Natural killer cell (primary cell): ENCODE measurements at regions not wholly inside any gene's neighbourhood (a gene's known extent, or its start where the extent isn't known, plus 50 kb on each side); places are given as distances from the start of the nearest gene placed in this dataset.

ENCODE experiments used
- ATAC-seq, 3 donors: fragments of 150-1000 bp in 2 of 3; fragments of 200-7000 bp in 1 of 3; cut with Tn5 transposase; 1 replicate in 1 of 3; 2 replicates in 2 of 3; pipeline ENCODE4 v1.10.0; 2021; ENCODE audit warnings: mild to moderate bottlenecking in 2 of 3, moderate library complexity in 2 of 3
- DNase-seq, 2 donors: peaks; one replicate each; pipeline versions ENCODE4 v3.0.0 to v3.0.0-alpha.2; 2013 to 2021; ENCODE audit warnings: mixed read lengths in 1 of 2
- H3K27ac ChIP-seq: one replicate; pipeline ENCODE4 v1.5.1; 2013; ENCODE audit warnings: mild to moderate bottlenecking, low read length
- H3K27me3 ChIP-seq: one replicate; pipeline ENCODE4 v1.6.1; 2013; ENCODE audit warnings: low read length; ENCODE audit not compliant: control insufficient read depth, insufficient read depth
- H3K36me3 ChIP-seq: one replicate; pipeline ENCODE4 v1.6.1; 2013; ENCODE audit warnings: low read length; ENCODE audit not compliant: control insufficient read depth, insufficient read depth
- H3K4me1 ChIP-seq: one replicate; pipeline ENCODE4 v1.6.1; 2013; ENCODE audit warnings: low read length; ENCODE audit not compliant: control insufficient read depth, insufficient read depth
- H3K4me3 ChIP-seq: one replicate; pipeline ENCODE4 v1.5.1; 2013; ENCODE audit warnings: low read length
- H3K9me3 ChIP-seq: one replicate; pipeline ENCODE4 v1.6.1; 2013; ENCODE audit warnings: low read length; ENCODE audit not compliant: control insufficient read depth, insufficient read depth
- H3K27ac Mint-ChIP-seq, 2 donors: one replicate each; pipeline ENCODE4 v1.8.0; 2022; ENCODE audit warnings: mild to moderate bottlenecking in 2 of 2, mixed read lengths in 2 of 2, moderate library complexity in 1 of 2
- H3K27me3 Mint-ChIP-seq, 2 donors: one replicate each; pipeline ENCODE4 v1.8.0; 2022; ENCODE audit warnings: low read depth in 2 of 2, mixed read lengths in 2 of 2
- H3K36me3 Mint-ChIP-seq: one replicate; pipeline ENCODE4 v1.8.0; 2022; ENCODE audit warnings: mixed read lengths
- H3K4me1 Mint-ChIP-seq, 2 donors: one replicate each; pipeline ENCODE4 v1.8.0; 2022; ENCODE audit warnings: mixed read lengths in 2 of 2
- H3K4me3 Mint-ChIP-seq: one replicate; pipeline ENCODE4 v1.8.0; 2022; ENCODE audit warnings: mild to moderate bottlenecking, moderate library complexity, mixed read lengths
- H3K9me3 Mint-ChIP-seq, 2 donors: one replicate each; pipeline ENCODE4 v1.8.0; 2022; ENCODE audit warnings: mixed read lengths in 2 of 2
- CTCF ChIP-seq: fragments of 200-600 bp; IDR thresholded peaks from one replicate; pipeline ENCODE4 v1.8.0; 2022; ENCODE audit warnings: antibody characterized with exemption
- WGBS: methylation state at CpG from one replicate; pipeline ENCODE4 v1.1.7; 2013; ENCODE audit warnings: missing lambda C conversion rate; ENCODE audit not compliant: insufficient coverage; 5-methylcytosine and 5-hydroxymethylcytosine counted together
- intact Hi-C: fragments of 100-400 bp; cut with micrococcal nuclease; formaldehyde crosslinking; loops from one replicate; pipeline ENCODE4 v1.14.2; 2022

DNA sequence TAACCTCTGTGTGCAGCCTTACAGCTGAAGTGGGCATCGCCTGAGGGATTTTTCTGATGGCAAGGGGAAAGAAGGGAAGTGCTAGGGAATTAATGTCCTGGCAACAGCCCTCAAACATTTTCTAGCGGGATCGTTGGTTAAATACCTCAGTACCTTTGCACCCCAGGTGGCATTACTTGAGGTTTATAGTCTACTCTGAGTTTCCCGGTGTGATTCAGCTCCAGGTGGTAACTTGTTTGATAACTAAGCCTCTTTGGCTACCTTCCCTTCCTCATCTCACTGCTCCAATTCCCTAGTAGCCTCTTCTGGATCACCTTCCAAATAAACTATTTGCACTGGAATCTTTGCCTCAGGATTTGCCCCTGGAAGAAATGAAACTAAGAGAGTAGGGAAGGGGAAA lies 237.0 kb upstream of the SSTR1 start:
- no peaks in the 10 kb centered on the region for H3K36me3 Mint-ChIP-seq
- Histone ChIP-seq H3K36me3 (no peaks in the 10 kb centered on the region), H3K27ac (no peak overlapping the region), H3K4me1 (no peaks in the 10 kb centered on the region), H3K4me3 (no peak overlapping the region), H3K27me3 (no peaks in the 10 kb centered on the region), H3K9me3 (no peaks in the 10 kb centered on the region)
- H3K27ac Mint-ChIP-seq: no peak overlapping the region
- no peak for TF ChIP-seq CTCF
- H3K9me3 Mint-ChIP-seq: no peaks in the 10 kb centered on the region
- no peak overlapping the region for H3K4me3 Mint-ChIP-seq
- H3K27me3 Mint-ChIP-seq: peaks cover 25 to 54% of the 10 kb centered on the region in 2 donors
- H3K4me1 Mint-ChIP-seq: no peaks in the 10 kb centered on the region
- ATAC-seq (no peak), DNase-seq (no peak)
- intact Hi-C loops: no loop called here
- WGBS: 74% methylated on average over 4 of the region's 4 CpGs

- no peaks in the 10 kb centered on the region for H3K36me3 ChIP-seq
- H3K4me3 ChIP-seq: no peak overlapping the region
- no peaks in the 10 kb centered on the region for H3K36me3 Mint-ChIP-seq
- no peak overlapping the region for H3K27ac Mint-ChIP-seq
- no peak for TF ChIP-seq CTCF
- H3K4me3 Mint-ChIP-seq: no peak overlapping the region
- no peak overlapping the region for H3K27ac ChIP-seq
- no peaks in the 10 kb centered on the region for H3K4me1 ChIP-seq
- no peak for DNase-seq
- H3K27me3 ChIP-seq: no peaks in the 10 kb centered on the region
- no peaks in the 10 kb centered on the region for H3K9me3 ChIP-seq
- intact Hi-C loops: no loop called here
- WGBS: 85% methylated on average over 5 of the region's 7 CpGs
- no peaks in the 10 kb centered on the region for H3K9me3 Mint-ChIP-seq
- H3K27me3 Mint-ChIP-seq: peaks cover 33 to 66% of the 10 kb centered on the region in 2 donors
- ATAC-seq: no peak
- no peaks in the 10 kb centered on the region for H3K4me1 Mint-ChIP-seq
These were observed 234.5 kb upstream of the SSTR1 start for GRCh38 chr14:37972941-37973887.

DNA sequence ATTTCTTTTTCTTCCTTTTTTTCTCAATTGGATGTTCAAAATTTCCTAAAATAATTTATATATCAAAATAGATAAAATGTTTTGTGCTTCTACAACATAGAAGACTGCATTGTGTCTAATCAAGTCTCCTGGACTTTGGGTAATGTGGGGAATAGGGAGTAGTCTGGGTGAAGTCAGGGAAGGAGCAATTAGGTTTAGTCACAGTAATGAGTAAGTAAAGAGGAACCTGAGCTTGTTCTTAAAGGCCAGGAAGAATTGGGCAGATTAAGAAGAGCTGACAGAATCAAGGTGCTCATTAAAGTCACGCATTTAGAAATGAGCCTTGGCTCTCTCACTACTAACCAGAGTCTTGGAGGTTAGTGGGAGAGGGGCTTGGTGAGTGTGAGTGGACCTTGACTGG lies 233.3 kb upstream of the SSTR1 start:
- H3K36me3 ChIP-seq: no peaks in the 10 kb centered on the region
- DNase-seq (no peak), ATAC-seq (no peak)
- H3K9me3 Mint-ChIP-seq: no peaks in the 10 kb centered on the region
- no peak overlapping the region for H3K27ac Mint-ChIP-seq
- H3K9me3 ChIP-seq: no peaks in the 10 kb centered on the region
- WGBS: 100% methylated on average over 1 of the region's 1 CpG
- no peak overlapping the region for H3K4me3 Mint-ChIP-seq
- H3K36me3 Mint-ChIP-seq: no peaks in the 10 kb centered on the region
- intact Hi-C loops: no loop called here
- H3K27ac ChIP-seq: no peak overlapping the region
- peaks cover 37 to 68% of the 10 kb centered on the region in 2 donors for H3K27me3 Mint-ChIP-seq
- no peaks in the 10 kb centered on the region for H3K4me1 Mint-ChIP-seq
- H3K27me3 ChIP-seq: no peaks in the 10 kb centered on the region
- no peak for TF ChIP-seq CTCF
- H3K4me3 ChIP-seq: no peak overlapping the region
- H3K4me1 ChIP-seq: no peaks in the 10 kb centered on the region

DNA sequence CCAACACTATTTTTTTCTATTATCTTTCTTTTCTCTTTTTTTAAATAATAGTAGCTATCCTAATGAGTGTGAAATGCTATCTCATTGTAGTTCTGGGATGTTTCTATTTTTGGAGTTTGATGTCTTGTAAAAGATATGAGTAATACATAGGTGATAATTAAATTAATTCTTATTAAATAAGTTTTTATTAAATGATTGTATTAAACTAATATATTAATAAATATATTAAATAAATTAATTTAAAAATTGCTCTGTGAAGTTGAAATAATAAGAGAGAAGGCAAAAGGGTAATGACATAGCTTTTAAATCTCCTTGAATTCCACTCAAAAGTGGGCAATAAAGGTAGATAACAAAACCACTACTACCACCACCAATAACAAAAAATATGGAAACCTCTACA lies 230.2 kb upstream of the SSTR1 start:
- DNase-seq: no peak
- H3K9me3 ChIP-seq: peaks cover 9% of the 10 kb centered on the region
- ATAC-seq: no peak
- H3K27ac ChIP-seq: no peak overlapping the region
- H3K4me1 ChIP-seq: no peaks in the 10 kb centered on the region
- Mint-ChIP-seq H3K27me3 (peaks cover 33 to 59% of the 10 kb centered on the region in 2 donors), H3K36me3 (peaks cover 10% of the 10 kb centered on the region), H3K9me3 (peaks cover 2 to 3% of the 10 kb centered on the region in 2 donors), H3K4me1 (no peaks in the 10 kb centered on the region), H3K27ac (no peak overlapping the region), H3K4me3 (no peak overlapping the region)
- H3K36me3 ChIP-seq: no peaks in the 10 kb centered on the region
- no peak overlapping the region for H3K4me3 ChIP-seq
- TF ChIP-seq CTCF: no peak
- H3K27me3 ChIP-seq: no peaks in the 10 kb centered on the region
- intact Hi-C loops: no loop called here
